Ovary (tissue), 7 donors: ENCODE measurements at regions not wholly inside any gene's neighbourhood (a gene's known extent, or its start where the extent isn't known, plus 50 kb on each side); places are given as distances from the start of the nearest gene placed in this dataset.

Source experiments
- DNase-seq, 5 donors: peaks; one replicate each; pipeline ENCODE4 v3.0.0-alpha.2; 2019 to 2020
- H3K27ac ChIP-seq, 2 donors: fragments of 200-600 bp; one replicate each; pipeline versions ENCODE4 v1.5.1 to v1.8.0; 2019 to 2022
- H3K27me3 ChIP-seq: fragments of 200-600 bp; one replicate; pipeline ENCODE4 v1.8.0; 2022
- H3K36me3 ChIP-seq: fragments of 200-600 bp; sonication (generic); one replicate; pipeline ENCODE4 v1.5.1; 2019
- H3K4me1 ChIP-seq: one replicate; pipeline ENCODE4 v1.8.1; 2013; ENCODE audit warnings: mild to moderate bottlenecking, moderate library complexity; ENCODE audit not compliant: insufficient read depth
- H3K4me3 ChIP-seq: fragments of 200-600 bp; sonication (generic); one replicate; pipeline ENCODE4 v1.5.1; 2017
- H3K9me3 ChIP-seq, 2 donors: fragments of 200-600 bp in 1 of 2; sonication (generic) in 1 of 2; one replicate each; pipeline versions ENCODE4 v1.5.1 to v1.8.1; 2013 to 2019; ENCODE audit warnings: mild to moderate bottlenecking in 1 of 2, moderate library complexity in 1 of 2
- EP300 ChIP-seq: sonication (generic); formaldehyde crosslinking; IDR thresholded peaks from one replicate; pipeline ENCODE4 v1.6.1; 2017; ENCODE audit warnings: antibody characterized with exemption
- POLR2A ChIP-seq: fragments of 450-650 bp; IDR thresholded peaks from one replicate; pipeline ENCODE4 v1.6.1; 2017; ENCODE audit warnings: antibody characterized with exemption, mild to moderate bottlenecking, moderate library complexity
- WGBS, 3 donors: extraction: QIAGEN DNeasy Blood & Tissue Kit in 1 of 3; methylation state at CpG; one replicate each; pipeline versions ENCODE4 v1.1.5 to v1.1.7; 2013 to 2017; 5-methylcytosine and 5-hydroxymethylcytosine counted together
- intact Hi-C, 4 donors: fragments of 100-400 bp; cut with DNase I; formaldehyde crosslinking; loops; one replicate each; pipeline versions ENCODE4 v1.11.0 to v1.15.1; 2022 to 2023
- TF ChIP-seq, protein P1 (sequence below), 3 donors: fragments of 450-650 bp in 2 of 3; fragments of 200-600 bp in 1 of 3; IDR thresholded peaks; one replicate each; pipeline versions ENCODE4 v1.5.1 to v1.8.0; 2016 to 2022; ENCODE audit warnings: antibody characterized with exemption in 3 of 3, mild to moderate bottlenecking in 1 of 3
- donor health status: DM: no; HTN: no; CAD: no; lungs with moderate emphysema.
- donor health status: DM: no; HTN: no; CAD: no.
- donor health status: Bipolar disorder and iron deficiency.
- donor health status: DM: no; HTN: no; CAD: no.
- donor health status: DM: yes; HTN: yes; CAD: no.

- Histone ChIP-seq H3K27ac (no peak overlapping the region), H3K27me3 (no peaks in the 10 kb centered on the region), H3K4me3 (no peak overlapping the region), H3K9me3 (no peaks in the 10 kb centered on the region), H3K4me1 (no peaks in the 10 kb centered on the region), H3K36me3 (no peaks in the 10 kb centered on the region)
- no peak for DNase-seq
- 85 to 95% (median 88%) methylated on average over 1 of the region's 1 CpG for WGBS, 3 donors
- TF ChIP-seq POLR2A, result no peak
- TF ChIP-seq EP300, result no peak
- TF ChIP-seq, protein P1, sequence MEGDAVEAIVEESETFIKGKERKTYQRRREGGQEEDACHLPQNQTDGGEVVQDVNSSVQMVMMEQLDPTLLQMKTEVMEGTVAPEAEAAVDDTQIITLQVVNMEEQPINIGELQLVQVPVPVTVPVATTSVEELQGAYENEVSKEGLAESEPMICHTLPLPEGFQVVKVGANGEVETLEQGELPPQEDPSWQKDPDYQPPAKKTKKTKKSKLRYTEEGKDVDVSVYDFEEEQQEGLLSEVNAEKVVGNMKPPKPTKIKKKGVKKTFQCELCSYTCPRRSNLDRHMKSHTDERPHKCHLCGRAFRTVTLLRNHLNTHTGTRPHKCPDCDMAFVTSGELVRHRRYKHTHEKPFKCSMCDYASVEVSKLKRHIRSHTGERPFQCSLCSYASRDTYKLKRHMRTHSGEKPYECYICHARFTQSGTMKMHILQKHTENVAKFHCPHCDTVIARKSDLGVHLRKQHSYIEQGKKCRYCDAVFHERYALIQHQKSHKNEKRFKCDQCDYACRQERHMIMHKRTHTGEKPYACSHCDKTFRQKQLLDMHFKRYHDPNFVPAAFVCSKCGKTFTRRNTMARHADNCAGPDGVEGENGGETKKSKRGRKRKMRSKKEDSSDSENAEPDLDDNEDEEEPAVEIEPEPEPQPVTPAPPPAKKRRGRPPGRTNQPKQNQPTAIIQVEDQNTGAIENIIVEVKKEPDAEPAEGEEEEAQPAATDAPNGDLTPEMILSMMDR (IDR thresholded peaks at IDR 0.05), result no peak
- intact Hi-C loops, result loop anchor here in 2 of 4 donors (1.0 to 5.0 kb wide), 3 partner anchors 30 to 721 kb away; no protein-coding TSS in a partner anchor
Observed at GRCh38 chr2:7571701-7572100, 654.5 kb downstream of the RNF144A start.

DNA sequence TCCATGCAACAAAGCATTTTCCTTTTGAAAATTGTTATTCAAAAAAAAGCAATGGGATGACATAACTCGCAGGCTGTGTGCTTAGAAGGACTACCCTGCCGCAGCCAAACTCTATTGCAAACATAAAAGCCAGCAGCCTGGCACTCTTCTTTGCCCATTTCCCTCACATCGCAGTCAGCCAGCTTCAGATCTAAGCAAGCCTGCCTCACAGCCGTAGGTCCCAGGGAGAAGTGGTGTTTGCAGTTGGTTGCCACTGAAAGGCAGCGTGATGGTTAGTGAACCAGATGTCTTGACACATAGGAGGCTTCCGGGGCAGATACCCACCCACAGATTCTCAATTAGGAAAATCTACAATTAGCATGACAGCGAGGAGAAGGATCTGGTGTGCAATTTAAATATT, 655.2 kb downstream of the RNF144A start:
- Histone ChIP-seq H3K4me1 (no peaks in the 10 kb centered on the region), H3K9me3 (no peaks in the 10 kb centered on the region), H3K4me3 (no peak overlapping the region), H3K27ac (no peak overlapping the region), H3K36me3 (no peaks in the 10 kb centered on the region), H3K27me3 (no peaks in the 10 kb centered on the region)
- no peak for TF ChIP-seq EP300
- TF ChIP-seq, protein P1 (IDR thresholded peaks at IDR 0.05), result no peak
- no peak for TF ChIP-seq POLR2A
- WGBS, 3 donors, result 78 to 90% (median 79%) methylated on average over 7 of the region's 7 CpGs
- no peak for DNase-seq
- intact Hi-C loops, result loop anchor here in 2 of 4 donors (1.0 to 5.0 kb wide), 3 partner anchors 31 to 720 kb away; no protein-coding TSS in a partner anchor

DNA sequence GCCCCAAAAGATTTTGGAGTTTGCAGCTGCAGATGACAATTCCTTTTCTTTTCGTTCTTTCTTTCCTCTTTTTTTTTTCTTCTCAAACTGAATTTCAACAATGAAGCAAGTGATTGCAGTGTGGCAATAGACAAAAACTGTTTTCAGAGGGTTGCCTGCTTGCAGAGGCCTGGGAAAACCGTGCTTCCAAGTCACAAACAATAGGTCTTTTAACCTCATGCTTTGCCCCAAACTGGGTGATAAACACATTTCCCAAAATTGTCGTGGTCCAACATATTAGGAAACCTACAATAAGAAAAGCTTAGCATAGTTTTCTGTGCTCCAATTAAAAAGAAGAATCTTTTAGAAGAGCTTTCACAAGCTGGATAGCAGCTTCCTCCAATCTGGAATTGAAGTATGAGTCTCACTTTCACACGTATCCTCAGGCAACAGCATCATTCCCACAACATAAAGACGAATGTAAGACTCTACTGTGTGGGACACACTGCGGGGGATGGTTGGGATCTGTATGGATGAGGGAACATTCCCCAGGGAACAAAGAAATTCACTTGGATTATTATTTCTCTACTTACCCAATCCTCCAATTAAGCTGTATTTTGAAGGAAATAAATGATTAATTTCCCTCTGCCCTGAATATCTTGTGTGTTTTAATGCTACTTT, 656.1 kb downstream of the RNF144A start:
- no peaks in the 10 kb centered on the region for H3K36me3 ChIP-seq
- no peak for DNase-seq
- peaks cover 0 to 4% of the 10 kb centered on the region in 2 donors for H3K9me3 ChIP-seq
- no peak overlapping the region for H3K4me3 ChIP-seq
- intact Hi-C loops, result loop anchor here in 1 of 4 donors (5.0 kb wide), 2 partner anchors 279 to 719 kb away; no protein-coding TSS in a partner anchor
- no peaks in the 10 kb centered on the region for H3K4me1 ChIP-seq
- no peak overlapping the region for H3K27ac ChIP-seq
- WGBS, 3 donors, result 56 to 62% (median 61%) methylated on average over 6 of the region's 6 CpGs
- H3K27me3 ChIP-seq, result no peaks in the 10 kb centered on the region
- TF ChIP-seq EP300 (no peak), POLR2A (no peak)
- TF ChIP-seq, protein P1 (IDR thresholded peaks at IDR 0.05), result no peak

DNA sequence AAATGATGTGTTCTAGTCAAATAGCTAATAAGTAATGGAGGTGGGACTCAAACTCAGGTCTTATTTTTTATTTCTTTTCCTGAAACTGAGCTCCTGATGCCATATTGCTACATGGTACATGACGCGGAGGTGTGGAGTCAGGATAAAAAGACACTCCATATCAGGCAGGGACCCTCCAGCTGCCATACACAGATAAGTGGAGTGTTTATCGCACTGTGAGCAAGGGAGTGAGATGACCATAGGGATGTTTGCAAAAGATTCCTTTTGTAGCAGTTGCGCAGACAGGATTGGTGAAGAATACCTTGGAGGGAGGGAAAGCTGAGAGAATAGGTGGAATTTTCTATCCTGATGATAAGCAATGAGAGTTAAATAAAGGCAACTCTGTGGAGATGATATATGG, 657.2 kb downstream of the RNF144A start:
- no peak for TF ChIP-seq EP300
- TF ChIP-seq, protein P1 (IDR thresholded peaks at IDR 0.05), result no peak
- TF ChIP-seq POLR2A, result no peak
- intact Hi-C loops, result loop anchor here in 1 of 4 donors (5.0 kb wide), 2 partner anchors 278 to 718 kb away; no protein-coding TSS in a partner anchor
- no peaks in the 10 kb centered on the region for H3K4me1 ChIP-seq

More for the DNA sequence above, 657.2 kb downstream of the RNF144A start:
- peaks cover 0 to 4% of the 10 kb centered on the region in 2 donors for H3K9me3 ChIP-seq
- H3K36me3 ChIP-seq, result no peaks in the 10 kb centered on the region
- no peak overlapping the region for H3K4me3 ChIP-seq
- WGBS, 3 donors, result 59 to 75% (median 71%) methylated on average over 4 of the region's 4 CpGs
- no peaks in the 10 kb centered on the region for H3K27me3 ChIP-seq
- DNase-seq, result no peak
- H3K27ac ChIP-seq, result no peak overlapping the region
